Sigmoid colon (tissue), 4 donors: ENCODE measurements at regions not wholly inside any gene's neighbourhood (a gene's known extent, or its start where the extent isn't known, plus 50 kb on each side); places are given as distances from the start of the nearest gene placed in this dataset.

Experiments
- POLR2AphosphoS5 ChIP-seq, 4 donors: sonication (generic); formaldehyde crosslinking; IDR thresholded peaks; one replicate each; pipeline ENCODE4 v1.6.1; 2017; ENCODE audit warnings: antibody characterized with exemption in 4 of 4
- TF ChIP-seq, protein P1 (sequence below), 4 experiments: fragments of 450-650 bp in 3 of 4; fragments of 200-600 bp in 1 of 4; IDR thresholded peaks; one replicate each; pipeline ENCODE4 v1.5.1; 2016 to 2019; ENCODE audit warnings: antibody characterized with exemption in 4 of 4, mild to moderate bottlenecking in 3 of 4, moderate library complexity in 2 of 4

DNA sequence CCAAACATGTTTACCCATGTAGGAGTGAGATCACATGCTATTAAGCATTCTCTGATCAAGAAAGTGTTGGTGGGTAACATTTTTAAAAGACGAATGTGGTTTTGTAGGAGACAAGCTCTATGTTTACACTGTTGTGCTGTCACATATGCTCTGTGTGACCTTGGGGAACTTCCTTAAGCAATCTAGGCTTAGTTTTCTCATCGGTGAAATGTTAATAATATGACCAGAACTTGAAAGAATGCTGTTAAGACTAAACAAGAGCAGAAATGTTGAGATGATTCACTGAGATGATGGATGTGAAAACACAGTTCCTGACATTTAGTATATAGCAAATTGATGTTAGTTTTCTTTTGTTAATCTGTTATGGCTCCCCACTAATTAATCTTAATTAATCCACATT lies 860.9 kb upstream of the CNTNAP5 start:
- TF ChIP-seq POLR2AphosphoS5 (IDR thresholded peaks at IDR 0.05): no peak
- TF ChIP-seq, protein P1, sequence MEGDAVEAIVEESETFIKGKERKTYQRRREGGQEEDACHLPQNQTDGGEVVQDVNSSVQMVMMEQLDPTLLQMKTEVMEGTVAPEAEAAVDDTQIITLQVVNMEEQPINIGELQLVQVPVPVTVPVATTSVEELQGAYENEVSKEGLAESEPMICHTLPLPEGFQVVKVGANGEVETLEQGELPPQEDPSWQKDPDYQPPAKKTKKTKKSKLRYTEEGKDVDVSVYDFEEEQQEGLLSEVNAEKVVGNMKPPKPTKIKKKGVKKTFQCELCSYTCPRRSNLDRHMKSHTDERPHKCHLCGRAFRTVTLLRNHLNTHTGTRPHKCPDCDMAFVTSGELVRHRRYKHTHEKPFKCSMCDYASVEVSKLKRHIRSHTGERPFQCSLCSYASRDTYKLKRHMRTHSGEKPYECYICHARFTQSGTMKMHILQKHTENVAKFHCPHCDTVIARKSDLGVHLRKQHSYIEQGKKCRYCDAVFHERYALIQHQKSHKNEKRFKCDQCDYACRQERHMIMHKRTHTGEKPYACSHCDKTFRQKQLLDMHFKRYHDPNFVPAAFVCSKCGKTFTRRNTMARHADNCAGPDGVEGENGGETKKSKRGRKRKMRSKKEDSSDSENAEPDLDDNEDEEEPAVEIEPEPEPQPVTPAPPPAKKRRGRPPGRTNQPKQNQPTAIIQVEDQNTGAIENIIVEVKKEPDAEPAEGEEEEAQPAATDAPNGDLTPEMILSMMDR (IDR thresholded peaks at IDR 0.05): no peak
